MM.1S (cell line): ENCODE measurements at regions not wholly inside any gene's neighbourhood (a gene's known extent, or its start where the extent isn't known, plus 50 kb on each side); places are given as distances from the start of the nearest gene placed in this dataset.
A peak's percentile ranks its signal among the peaks of the same experiment; 100 is the strongest.
"Not testable (repeated sequence)": the region's sequence is repeated elsewhere in the genome, so short reads cannot be mapped to it uniquely, and the experiment has no call there.

Source experiments
- DNase-seq: peaks from one replicate; pipeline ENCODE4 v3.0.0-alpha.2; 2015
- H2AFZ ChIP-seq: fragments of 300-600 bp; sonication (generic); 2 replicates; pipeline ENCODE4 v1.6.0; 2016; ENCODE audit warnings: antibody characterized with exemption, low read length
- H3F3A ChIP-seq: fragments of 300-600 bp; sonication (generic); 2 replicates; pipeline ENCODE4 v1.6.1; 2016; ENCODE audit warnings: mild to moderate bottlenecking, antibody characterized with exemption, low read length, moderate library complexity, mixed read lengths; ENCODE audit not compliant: insufficient read depth
- H3K27ac ChIP-seq: fragments of 300-600 bp; sonication (generic); 2 replicates; pipeline ENCODE4 v1.5.1; 2016; ENCODE audit warnings: mild to moderate bottlenecking, low read length
- H3K27me3 ChIP-seq: fragments of 300-600 bp; sonication (generic); replicated peaks from 2 replicates; pipeline ENCODE4 v1.6.0; 2016; ENCODE audit warnings: low read length; ENCODE audit not compliant: insufficient read depth
- H3K36me3 ChIP-seq: fragments of 300-600 bp; sonication (generic); replicated peaks from 2 replicates; pipeline ENCODE4 v1.6.1; 2016; ENCODE audit warnings: mild to moderate bottlenecking, low read length, mixed read lengths; ENCODE audit not compliant: insufficient read depth
- H3K4me1 ChIP-seq: fragments of 300-600 bp; sonication (generic); 2 replicates; pipeline ENCODE4 v1.6.1; 2016; ENCODE audit warnings: low read length, mixed read lengths
- H3K4me2 ChIP-seq: fragments of 300-600 bp; sonication (generic); 2 replicates; pipeline ENCODE4 v1.6.0; 2016; ENCODE audit warnings: low read depth, low read length
- H3K4me3 ChIP-seq: fragments of 300-600 bp; sonication (generic); 2 replicates; pipeline ENCODE4 v1.5.1; 2016; ENCODE audit warnings: low read length, mixed read lengths
- H3K79me2 ChIP-seq: fragments of 300-600 bp; sonication (generic); 2 replicates; pipeline ENCODE4 v1.6.1; 2016; ENCODE audit warnings: mixed run types, low read length, mixed read lengths
- H3K9ac ChIP-seq: fragments of 300-600 bp; sonication (generic); 2 replicates; pipeline ENCODE4 v1.6.1; 2016; ENCODE audit warnings: low read length, mixed read lengths
- H3K9me2 ChIP-seq: fragments of 300-600 bp; sonication (generic); replicated peaks from 2 replicates; pipeline ENCODE4 v1.6.1; 2016; ENCODE audit warnings: mild to moderate bottlenecking, low read length, mixed read lengths; ENCODE audit not compliant: insufficient read depth
- H3K9me3 ChIP-seq: fragments of 300-600 bp; sonication (generic); replicated peaks from 2 replicates; pipeline ENCODE4 v1.6.1; 2016; ENCODE audit warnings: mild to moderate bottlenecking, low read length, mixed read lengths; ENCODE audit not compliant: insufficient read depth
- H4K20me1 ChIP-seq: fragments of 300-600 bp; sonication (generic); 2 replicates; pipeline ENCODE4 v1.6.1; 2016; ENCODE audit warnings: mild to moderate bottlenecking, low read length, moderate library complexity, mixed read lengths; ENCODE audit not compliant: insufficient read depth
- EZH2 ChIP-seq: fragments of 300-600 bp; sonication (generic); optimal IDR thresholded peaks from 2 replicates; pipeline ENCODE3; 2017; ENCODE audit warnings: low read depth, mild to moderate bottlenecking, antibody characterized with exemption, low read length, mixed read lengths
- EZH2phosphoT487 ChIP-seq: fragments of 300-600 bp; sonication (generic); IDR thresholded peaks from 2 replicates; pipeline ENCODE4 v1.6.1; 2018; ENCODE audit warnings: antibody characterized with exemption, low read length
- TF ChIP-seq, protein P1 (sequence below): fragments of 300-600 bp; sonication (generic); IDR thresholded peaks from 2 replicates; pipeline ENCODE4 v1.5.1; 2016; ENCODE audit warnings: antibody characterized with exemption, low read length, mixed read lengths

DNA sequence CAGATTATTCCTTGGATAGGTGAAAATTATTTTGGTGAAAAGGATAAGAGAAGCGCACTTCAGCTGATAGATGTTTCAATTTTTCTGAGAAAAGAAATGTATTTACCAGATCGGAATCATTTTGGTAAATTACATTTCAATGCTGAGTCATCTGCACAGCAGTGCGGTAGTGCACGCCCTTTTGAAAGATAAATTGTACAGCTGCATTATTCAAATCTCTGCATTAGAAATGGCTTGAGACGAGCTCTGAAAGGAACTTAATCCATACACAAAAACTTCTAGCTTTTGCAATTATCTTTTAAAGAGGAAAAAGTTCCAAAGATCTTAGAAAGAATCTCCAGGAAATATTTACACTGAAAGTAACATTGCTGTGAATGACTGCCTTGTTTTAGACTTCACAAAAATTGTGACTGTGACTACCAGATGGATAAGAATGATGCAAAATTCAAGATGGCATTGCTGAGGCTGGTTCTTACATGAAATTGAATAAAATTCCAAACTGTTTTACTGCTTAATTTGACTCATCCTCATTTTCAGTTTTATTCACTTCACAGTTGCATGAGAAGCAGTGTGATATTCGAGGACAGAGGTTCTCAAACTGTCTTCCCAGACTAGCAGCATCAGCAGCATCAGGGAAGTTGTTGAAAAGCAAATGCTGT, 161.7 kb downstream of the RND3 start:
- H3K9ac ChIP-seq: no peak overlapping the region
- H3K9me2 ChIP-seq: no peaks in the 10 kb centered on the region
- no peaks in the 10 kb centered on the region for H3K79me2 ChIP-seq
- H3K4me2 ChIP-seq: no peak overlapping the region
- H2AFZ ChIP-seq: no peak overlapping the region
- H4K20me1 ChIP-seq: no peaks in the 10 kb centered on the region
- no peaks in the 10 kb centered on the region for H3K27me3 ChIP-seq
- DNase-seq: no peak
- H3K4me1 ChIP-seq: no peaks in the 10 kb centered on the region
- TF ChIP-seq EZH2phosphoT487 (no peak), EZH2 (no peak)
- TF ChIP-seq, protein P1, sequence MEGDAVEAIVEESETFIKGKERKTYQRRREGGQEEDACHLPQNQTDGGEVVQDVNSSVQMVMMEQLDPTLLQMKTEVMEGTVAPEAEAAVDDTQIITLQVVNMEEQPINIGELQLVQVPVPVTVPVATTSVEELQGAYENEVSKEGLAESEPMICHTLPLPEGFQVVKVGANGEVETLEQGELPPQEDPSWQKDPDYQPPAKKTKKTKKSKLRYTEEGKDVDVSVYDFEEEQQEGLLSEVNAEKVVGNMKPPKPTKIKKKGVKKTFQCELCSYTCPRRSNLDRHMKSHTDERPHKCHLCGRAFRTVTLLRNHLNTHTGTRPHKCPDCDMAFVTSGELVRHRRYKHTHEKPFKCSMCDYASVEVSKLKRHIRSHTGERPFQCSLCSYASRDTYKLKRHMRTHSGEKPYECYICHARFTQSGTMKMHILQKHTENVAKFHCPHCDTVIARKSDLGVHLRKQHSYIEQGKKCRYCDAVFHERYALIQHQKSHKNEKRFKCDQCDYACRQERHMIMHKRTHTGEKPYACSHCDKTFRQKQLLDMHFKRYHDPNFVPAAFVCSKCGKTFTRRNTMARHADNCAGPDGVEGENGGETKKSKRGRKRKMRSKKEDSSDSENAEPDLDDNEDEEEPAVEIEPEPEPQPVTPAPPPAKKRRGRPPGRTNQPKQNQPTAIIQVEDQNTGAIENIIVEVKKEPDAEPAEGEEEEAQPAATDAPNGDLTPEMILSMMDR: no peak
- no peaks in the 10 kb centered on the region for H3F3A ChIP-seq
- H3K27ac ChIP-seq: no peak overlapping the region
- H3K36me3 ChIP-seq: no peaks in the 10 kb centered on the region
- H3K9me3 ChIP-seq: no peaks in the 10 kb centered on the region
- H3K4me3 ChIP-seq: no peak overlapping the region

DNA sequence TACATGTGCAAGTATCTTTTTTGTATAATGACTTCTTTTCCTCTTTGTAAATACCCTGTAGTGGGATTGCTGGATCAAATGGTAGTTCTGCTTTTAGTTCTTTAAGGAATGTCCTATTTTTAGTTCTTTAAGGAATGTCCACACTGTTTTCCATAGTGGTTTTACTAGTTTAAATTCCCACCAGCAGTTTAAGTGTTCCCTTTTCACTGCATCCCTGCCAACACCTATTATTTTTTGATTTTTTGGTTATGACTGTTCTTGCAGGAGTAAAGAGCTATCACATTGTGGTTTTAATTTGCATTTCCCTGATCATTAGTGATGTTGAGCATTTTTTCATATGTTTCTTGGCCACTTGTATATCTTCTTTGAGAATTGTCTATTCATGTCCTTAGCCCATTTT, 164.4 kb downstream of the RND3 start:
- H3F3A ChIP-seq, H4K20me1 ChIP-seq, H3K4me2 ChIP-seq, H3K27ac ChIP-seq, H3K4me3 ChIP-seq, H3K27me3 ChIP-seq, H3K9ac ChIP-seq, H3K9me2 ChIP-seq, H2AFZ ChIP-seq, H3K9me3 ChIP-seq, H3K79me2 ChIP-seq, H3K36me3 ChIP-seq, H3K4me1 ChIP-seq, DNase-seq: not testable (repeated sequence)

- H3K9ac ChIP-seq: no peak overlapping the region
- no peaks in the 10 kb centered on the region for H4K20me1 ChIP-seq
- H3K9me3 ChIP-seq: no peaks in the 10 kb centered on the region
- H3K27me3 ChIP-seq: no peaks in the 10 kb centered on the region
- no peaks in the 10 kb centered on the region for H3K79me2 ChIP-seq
- no peaks in the 10 kb centered on the region for H3K36me3 ChIP-seq
- no peaks in the 10 kb centered on the region for H3K4me1 ChIP-seq
- no peak for TF ChIP-seq EZH2
- no peak for TF ChIP-seq EZH2phosphoT487
- TF ChIP-seq, protein P1: no peak
- H3K27ac ChIP-seq: no peak overlapping the region
- no peak for DNase-seq
- no peaks in the 10 kb centered on the region for H3K9me2 ChIP-seq
- H3F3A ChIP-seq: no peaks in the 10 kb centered on the region
- no peak overlapping the region for H2AFZ ChIP-seq
- H3K4me3 ChIP-seq: no peak overlapping the region
- no peak overlapping the region for H3K4me2 ChIP-seq
These were observed 166.9 kb downstream of the RND3 start for GRCh38 chr2:150320608-150321007.

GRCh38 chr2:150319658-150320555, 167.6 kb downstream of the RND3 start:
- H3K9me2 ChIP-seq: no peaks in the 10 kb centered on the region
- H3K9ac ChIP-seq: no peak overlapping the region
- no peak overlapping the region for H3K4me2 ChIP-seq
- H3K27ac ChIP-seq: no peak overlapping the region
- no peak overlapping the region for H3K4me3 ChIP-seq
- H3K9me3 ChIP-seq: no peaks in the 10 kb centered on the region
- no peaks in the 10 kb centered on the region for H3K79me2 ChIP-seq
- no peaks in the 10 kb centered on the region for H4K20me1 ChIP-seq
- peak; percentile 10 for DNase-seq
- no peaks in the 10 kb centered on the region for H3K4me1 ChIP-seq
- H3K36me3 ChIP-seq: no peaks in the 10 kb centered on the region
- H3K27me3 ChIP-seq: no peaks in the 10 kb centered on the region
- no peaks in the 10 kb centered on the region for H3F3A ChIP-seq
- TF ChIP-seq EZH2phosphoT487 (no peak), EZH2 (no peak)
- TF ChIP-seq, protein P1: no peak
- H2AFZ ChIP-seq: no peak overlapping the region
